Neural cell (in vitro differentiated cells): ENCODE measurements at regions not wholly inside any gene's neighbourhood (a gene's known extent, or its start where the extent isn't known, plus 50 kb on each side); places are given as distances from the start of the nearest gene placed in this dataset.

Source experiments
- H2AFZ ChIP-seq: fragments of 200-600, 300-800 bp; sonication (generic), shearing (Covaris generic); 2 replicates; pipeline ENCODE4 v1.6.0; 2014; ENCODE audit warnings: low read depth, mild to moderate bottlenecking, antibody characterized with exemption, low read length, moderate library complexity
- H3F3A ChIP-seq: fragments of 200-600 bp; shearing (Covaris generic); 2 replicates; pipeline ENCODE4 v1.6.1; 2016; ENCODE audit warnings: mild to moderate bottlenecking, moderate library complexity, mixed read lengths, antibody characterized with exemption, low read length; ENCODE audit not compliant: insufficient read depth, poor library complexity, severe bottlenecking
- H3K27ac ChIP-seq: fragments of 200-600, 300-800 bp; sonication (generic), shearing (Covaris generic); 2 replicates; pipeline ENCODE4 v1.5.1; 2014; ENCODE audit warnings: mild to moderate bottlenecking, low read length, moderate library complexity
- H3K27me3 ChIP-seq: fragments of 300-800, 200-600 bp; sonication (generic), shearing (Covaris generic); 2 replicates; pipeline ENCODE4 v1.6.0; 2014; ENCODE audit warnings: mild to moderate bottlenecking, low read depth, low read length, moderate library complexity; ENCODE audit not compliant: insufficient read depth
- H3K36me3 ChIP-seq: fragments of 300-800, 200-600 bp; sonication (generic), shearing (Covaris generic); 2 replicates; pipeline ENCODE4 v1.5.1; 2014; ENCODE audit warnings: mild to moderate bottlenecking, antibody characterized with exemption, low read length, moderate library complexity; ENCODE audit not compliant: insufficient read depth
- H3K4me2 ChIP-seq: fragments of 300-800, 200-600 bp; sonication (generic), shearing (Covaris generic); 2 replicates; pipeline ENCODE4 v1.6.0; 2014; ENCODE audit warnings: mild to moderate bottlenecking, low read length
- H3K4me3 ChIP-seq: fragments of 300-800, 200-600 bp; sonication (generic), shearing (Covaris generic); 2 replicates; pipeline ENCODE4 v1.5.1; 2014; ENCODE audit warnings: mild to moderate bottlenecking, low read length, moderate library complexity
- H3K79me2 ChIP-seq: fragments of 200-600 bp; shearing (Covaris generic); replicated peaks from 2 replicates; pipeline ENCODE4 v1.6.0; 2014; ENCODE audit warnings: mild to moderate bottlenecking, low read length, moderate library complexity; ENCODE audit not compliant: insufficient read depth
- H3K9ac ChIP-seq: fragments of 300-800, 200-600 bp; sonication (generic), shearing (Covaris generic); 2 replicates; pipeline ENCODE4 v1.6.1; 2016; ENCODE audit warnings: mild to moderate bottlenecking, low read length, mixed read lengths
- H3K9me2 ChIP-seq: fragments of 200-600 bp; shearing (Covaris generic); 2 replicates; pipeline ENCODE4 v1.6.1; 2016; ENCODE audit warnings: mild to moderate bottlenecking, low read length, mixed read lengths; ENCODE audit not compliant: insufficient read depth
- H3K9me3 ChIP-seq: fragments of 200-600, 300-800 bp; sonication (generic), shearing (Covaris generic); 2 replicates; pipeline ENCODE4 v1.6.1; 2016; ENCODE audit warnings: mild to moderate bottlenecking, mixed run types, low read length, moderate library complexity, mixed read lengths
- H4K20me1 ChIP-seq: fragments of 200-600 bp; shearing (Covaris generic); 2 replicates; pipeline ENCODE4 v1.6.1; 2016; ENCODE audit warnings: mild to moderate bottlenecking, mixed run types; ENCODE audit not compliant: insufficient read depth
- CTCF ChIP-seq: fragments of 450-650 bp; IDR thresholded peaks from 2 replicates; pipeline ENCODE4 v1.5.1; 2014; ENCODE audit warnings: antibody characterized with exemption, mild to moderate bottlenecking, moderate library complexity; ENCODE audit not compliant: poor library complexity, severe bottlenecking
- EP300 ChIP-seq: fragments of 450-650 bp; conservative IDR thresholded peaks from 2 replicates; pipeline ENCODE4 v1.6.1; 2014; ENCODE audit warnings: antibody characterized with exemption, mild to moderate bottlenecking, moderate library complexity; ENCODE audit not compliant: poor library complexity, severe bottlenecking
- EZH2 ChIP-seq: fragments of 200-600, 300-800 bp; shearing (Covaris generic), sonication (generic); IDR thresholded peaks from 2 replicates; pipeline ENCODE4 v1.6.1; 2014; ENCODE audit warnings: antibody characterized with exemption, low read length, borderline replicate concordance, mild to moderate bottlenecking; ENCODE audit not compliant: insufficient read depth, poor library complexity, severe bottlenecking
- MXI1 ChIP-seq: fragments of 450-650 bp; conservative IDR thresholded peaks from 2 replicates; pipeline ENCODE4 v1.6.1; 2014; ENCODE audit warnings: antibody characterized with exemption, mild to moderate bottlenecking; ENCODE audit not compliant: poor library complexity, severe bottlenecking
- POLR2AphosphoS5 ChIP-seq: IDR thresholded peaks from 2 replicates; pipeline ENCODE4 v1.6.1; 2012
- RAD21 ChIP-seq: fragments of 450-650 bp; conservative IDR thresholded peaks from 2 replicates; pipeline ENCODE4 v1.6.1; 2014; ENCODE audit warnings: antibody characterized with exemption, mild to moderate bottlenecking, moderate library complexity
- REST ChIP-seq: IDR thresholded peaks from 2 replicates; pipeline ENCODE4 v1.6.1; 2012; ENCODE audit warnings: borderline replicate concordance
- SMC3 ChIP-seq: fragments of 450-650 bp; conservative IDR thresholded peaks from 2 replicates; pipeline ENCODE4 v1.6.1; 2014; ENCODE audit warnings: antibody characterized with exemption, mild to moderate bottlenecking, moderate library complexity; ENCODE audit not compliant: poor library complexity
- TAF1 ChIP-seq: IDR thresholded peaks from 2 replicates; pipeline ENCODE4 v1.6.1; 2012; ENCODE audit warnings: low read depth

- no peak overlapping the region for H3K27ac ChIP-seq
- no peak overlapping the region for H3K4me2 ChIP-seq
- no peak overlapping the region for H3K4me3 ChIP-seq
- no peak overlapping the region for H2AFZ ChIP-seq
- H3K36me3 ChIP-seq = no peaks in the 10 kb centered on the region
- TF ChIP-seq REST = no peak
- no peak for TF ChIP-seq TAF1
- TF ChIP-seq SMC3 = no peak
- TF ChIP-seq EP300 = no peak
- no peak for TF ChIP-seq RAD21
- TF ChIP-seq POLR2AphosphoS5 = no peak
- no peak for TF ChIP-seq MXI1
- TF ChIP-seq EZH2 = no peak
- no peak for TF ChIP-seq CTCF
- H3F3A ChIP-seq = no peaks in the 10 kb centered on the region
- no peaks in the 10 kb centered on the region for H3K9me2 ChIP-seq
- no peaks in the 10 kb centered on the region for H3K27me3 ChIP-seq
- no peaks in the 10 kb centered on the region for H3K79me2 ChIP-seq
- no peak overlapping the region for H3K9ac ChIP-seq
- H4K20me1 ChIP-seq = no peaks in the 10 kb centered on the region
- H3K9me3 ChIP-seq = no peaks in the 10 kb centered on the region
Measured at GRCh38 chr2:223155956-223156355, 104.0 kb downstream of the KCNE4 start.

- Histone ChIP-seq H3K9me2 (no peaks in the 10 kb centered on the region), H3F3A (no peaks in the 10 kb centered on the region), H3K9ac (no peak overlapping the region), H3K9me3 (no peaks in the 10 kb centered on the region), H3K4me3 (no peak overlapping the region), H3K4me2 (no peak overlapping the region), H3K27ac (no peak overlapping the region), H2AFZ (no peak overlapping the region), H3K36me3 (no peaks in the 10 kb centered on the region), H3K27me3 (no peaks in the 10 kb centered on the region), H3K79me2 (no peaks in the 10 kb centered on the region), H4K20me1 (no peaks in the 10 kb centered on the region)
- no peak for TF ChIP-seq SMC3
- TF ChIP-seq EZH2 = no peak
- no peak for TF ChIP-seq CTCF
- no peak for TF ChIP-seq POLR2AphosphoS5
- no peak for TF ChIP-seq MXI1
- TF ChIP-seq TAF1 = no peak
- TF ChIP-seq EP300 = no peak
Measured at GRCh38 chr2:223161873-223162458, 110.0 kb downstream of the KCNE4 start.
